Keratinocyte (primary cell): ENCODE measurements at regions not wholly inside any gene's neighbourhood (a gene's known extent, or its start where the extent isn't known, plus 50 kb on each side); places are given as distances from the start of the nearest gene placed in this dataset.

ENCODE experiments used
- DNase-seq: peaks from one replicate; pipeline ENCODE4 v3.0.0-alpha.2; 2011; ENCODE audit warnings: low read depth, missing footprints, low spot score
- FAIRE-seq: peaks from 2 replicates; lab custom pipeline; 2011; peaks lifted over from hg19 to GRCh38; lab: Jason Lieb, UNC
- H2AFZ ChIP-seq: 2 replicates; pipeline ENCODE4 v1.6.0; 2012; ENCODE audit warnings: low read length, control low read depth, inconsistent platforms; ENCODE audit not compliant: control insufficient read depth
- H3K27ac ChIP-seq: 2 replicates; pipeline ENCODE4 v1.5.1; 2011; ENCODE audit warnings: low read length; ENCODE audit not compliant: control insufficient read depth, insufficient read depth
- H3K27me3 ChIP-seq: 3 replicates; pipeline ENCODE4 v1.6.0; 2011; ENCODE audit warnings: low read length; ENCODE audit not compliant: control insufficient read depth, insufficient read depth; ENCODE audit errors: extremely low read depth
- H3K36me3 ChIP-seq, 2 experiments: 2 replicates in 1 of 2; 3 replicates in 1 of 2; pipeline ENCODE4 v1.5.1; 2011; ENCODE audit warnings: low read length in 2 of 2, mild to moderate bottlenecking in 1 of 2; ENCODE audit not compliant: control insufficient read depth in 2 of 2, insufficient read depth in 2 of 2; ENCODE audit errors: extremely low read depth in 1 of 2
- H3K4me1 ChIP-seq: 3 replicates; pipeline ENCODE4 v1.5.1; 2011; ENCODE audit warnings: low read length; ENCODE audit not compliant: control insufficient read depth, insufficient read depth; ENCODE audit errors: extremely low read depth
- H3K4me2 ChIP-seq: 3 replicates; pipeline ENCODE4 v1.6.0; 2011; ENCODE audit warnings: low read depth, low read length; ENCODE audit not compliant: control insufficient read depth, insufficient read depth; ENCODE audit errors: extremely low read depth
- H3K4me3 ChIP-seq, 3 experiments: fragments of 200-600 bp in 1 of 3; sonication (generic) in 1 of 3; 2 replicates in 2 of 3; 3 replicates in 1 of 3; pipeline ENCODE4 v1.5.1; 2011 to 2016; ENCODE audit warnings: low read length in 3 of 3, mild to moderate bottlenecking in 3 of 3, control low read depth in 2 of 3, inconsistent platforms in 1 of 3, low read depth in 1 of 3, mixed read lengths in 1 of 3, mixed run types in 1 of 3, moderate library complexity in 1 of 3; ENCODE audit not compliant: control insufficient read depth in 2 of 3, insufficient read depth in 2 of 3; ENCODE audit errors: extremely low read depth in 1 of 3
- H3K79me2 ChIP-seq: 2 replicates; pipeline ENCODE4 v1.6.0; 2012; ENCODE audit warnings: low read length; ENCODE audit not compliant: control insufficient read depth, insufficient read depth
- H3K9ac ChIP-seq: 3 replicates; pipeline ENCODE4 v1.6.0; 2011; ENCODE audit warnings: low read length; ENCODE audit not compliant: control insufficient read depth, insufficient read depth; ENCODE audit errors: extremely low read depth
- H3K9me1 ChIP-seq: 3 replicates; pipeline ENCODE4 v1.6.0; 2011; ENCODE audit warnings: low read length; ENCODE audit not compliant: control insufficient read depth, insufficient read depth; ENCODE audit errors: extremely low read depth
- H3K9me3 ChIP-seq: 2 replicates; pipeline ENCODE4 v1.5.1; 2012; ENCODE audit warnings: low read depth, low read length; ENCODE audit not compliant: control insufficient read depth
- H4K20me1 ChIP-seq: 3 replicates; pipeline ENCODE4 v1.6.0; 2011; ENCODE audit warnings: low read length; ENCODE audit not compliant: control insufficient read depth, insufficient read depth; ENCODE audit errors: extremely low read depth
- CTCF ChIP-seq, 3 experiments: IDR thresholded peaks in 1 of 3; conservative IDR thresholded peaks in 1 of 3; optimal IDR thresholded peaks in 1 of 3; 2 replicates in 2 of 3; 3 replicates in 1 of 3; pipeline versions ENCODE3 to v1.5.1; 2011; ENCODE audit warnings: low read length in 3 of 3, mild to moderate bottlenecking in 3 of 3, moderate library complexity in 2 of 3, control low read depth in 1 of 3, inconsistent platforms in 1 of 3; ENCODE audit not compliant: insufficient read depth in 2 of 3; ENCODE audit errors: extremely low read depth in 1 of 3
- EZH2 ChIP-seq: IDR thresholded peaks from one replicate; pipeline ENCODE4 v1.6.1; 2012; ENCODE audit warnings: inconsistent platforms, mild to moderate bottlenecking, low read length, moderate library complexity
- dilution Hi-C: fragments of 300-500 bp; cut with MboI; formaldehyde crosslinking; loops from one replicate; pipeline ENCODE4 v1.7.0; 2020; ENCODE audit warnings: low sequenced_read_pairs; ENCODE audit not compliant: extremely low pct_ligation_motif_present

DNA sequence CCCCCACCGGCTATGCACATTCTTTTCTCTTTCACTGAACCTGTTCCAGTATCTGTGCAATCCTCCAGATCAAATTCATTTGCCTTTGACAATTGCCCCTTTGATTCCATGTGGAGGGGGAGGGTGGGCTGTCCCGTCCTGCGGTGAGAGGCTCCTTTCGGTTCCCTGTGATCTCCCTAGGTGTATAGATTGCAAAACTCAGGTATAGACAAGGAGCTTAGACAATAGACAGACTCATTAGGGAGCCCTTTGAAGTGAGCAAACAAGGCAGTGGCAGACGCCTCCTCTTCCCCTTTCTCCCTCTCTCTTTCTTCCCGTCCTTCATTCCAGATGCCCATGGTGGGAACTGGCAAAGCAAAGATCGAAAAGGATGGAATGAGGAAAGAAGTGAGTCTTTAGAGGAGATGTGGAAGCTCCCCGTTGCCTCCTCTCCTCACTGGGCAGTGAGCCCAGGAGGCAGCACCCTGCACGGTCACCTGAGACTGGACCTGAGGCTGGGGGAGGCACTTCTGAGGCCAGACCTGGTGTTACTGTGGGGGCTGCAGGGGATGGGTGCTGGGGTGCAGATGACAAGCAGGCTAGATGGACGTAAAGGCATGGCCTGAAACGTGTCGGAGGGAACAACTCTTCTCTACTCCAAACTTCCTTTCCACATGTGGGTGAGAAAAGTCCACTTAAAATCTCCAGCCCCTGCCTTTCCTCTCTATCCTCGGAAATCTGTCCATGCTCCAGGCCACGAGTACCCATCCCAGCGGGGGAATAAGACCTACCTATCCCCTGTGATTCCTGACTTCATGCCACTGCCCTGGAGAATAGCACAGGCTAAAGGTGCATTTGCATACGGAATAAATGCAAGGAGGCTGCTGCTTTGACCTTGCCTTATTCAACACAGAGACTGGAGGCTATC lies 256.6 kb upstream of the FOXQ1 start:
- Histone ChIP-seq H3K9me1 (no peaks in the 10 kb centered on the region), H4K20me1 (no peaks in the 10 kb centered on the region), H3K27ac (no peak overlapping the region), H3K9ac (no peak overlapping the region), H3K4me3 (no peak overlapping the region), H3K36me3 (no peaks in the 10 kb centered on the region), H3K9me3 (peaks cover 2% of the 10 kb centered on the region), H3K79me2 (no peaks in the 10 kb centered on the region), H2AFZ (no peak overlapping the region), H3K4me1 (no peaks in the 10 kb centered on the region), H3K27me3 (no peaks in the 10 kb centered on the region), H3K4me2 (no peak overlapping the region)
- FAIRE-seq, result no peak
- dilution Hi-C loops, result no loop called here
- TF ChIP-seq CTCF (optimal IDR thresholded peaks at IDR 0.05 in 1 of 3, IDR thresholded peaks at IDR 0.05 in 1 of 3, conservative IDR thresholded peaks at IDR 0.05 in 1 of 3; ENCODE audit: extremely low read depth in 1 of 3, insufficient read depth in 2 of 3, low read length in 3 of 3), result no peak
- TF ChIP-seq EZH2, result no peak
- no peak for DNase-seq

DNA sequence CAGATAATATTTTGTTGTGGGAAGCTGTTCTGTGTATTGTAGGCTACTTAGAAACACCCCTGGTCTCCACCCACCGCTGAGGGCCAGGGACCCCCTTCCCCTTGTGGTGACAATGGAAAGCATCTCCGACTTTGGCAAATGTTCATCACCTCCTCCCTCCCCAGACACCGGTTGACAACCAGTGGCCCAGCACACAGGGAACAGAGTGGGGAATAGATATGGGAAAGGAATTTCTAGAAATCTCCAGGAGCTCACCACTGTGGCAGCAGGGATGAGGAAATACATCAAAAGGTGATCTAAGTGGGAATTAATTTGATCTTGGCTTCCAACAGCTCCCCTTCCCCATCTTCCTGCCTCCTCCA lies 257.3 kb upstream of the FOXQ1 start:
- FAIRE-seq (no peak), DNase-seq (no peak)
- Histone ChIP-seq H3K4me2 (no peak overlapping the region), H3K4me3 (no peak overlapping the region), H3K79me2 (no peaks in the 10 kb centered on the region), H3K4me1 (no peaks in the 10 kb centered on the region), H3K9me3 (peaks cover 2% of the 10 kb centered on the region), H3K36me3 (no peaks in the 10 kb centered on the region), H4K20me1 (no peaks in the 10 kb centered on the region), H3K27ac (no peak overlapping the region), H2AFZ (no peak overlapping the region), H3K9me1 (no peaks in the 10 kb centered on the region), H3K27me3 (no peaks in the 10 kb centered on the region), H3K9ac (no peak overlapping the region)
- dilution Hi-C loops, result no loop called here
- no peak for TF ChIP-seq EZH2
- TF ChIP-seq CTCF (optimal IDR thresholded peaks at IDR 0.05 in 1 of 3, IDR thresholded peaks at IDR 0.05 in 1 of 3, conservative IDR thresholded peaks at IDR 0.05 in 1 of 3; ENCODE audit: extremely low read depth in 1 of 3, insufficient read depth in 2 of 3, low read length in 3 of 3), result no peak
